Lower leg skin (tissue), 3 donors: ENCODE measurements at regions not wholly inside any gene's neighbourhood (a gene's known extent, or its start where the extent isn't known, plus 50 kb on each side); places are given as distances from the start of the nearest gene placed in this dataset.

Source experiments
- POLR2A ChIP-seq, 2 donors: fragments of 450-650 bp; IDR thresholded peaks; one replicate each; pipeline ENCODE4 v1.6.1; 2016 to 2017; ENCODE audit warnings: antibody characterized with exemption in 2 of 2, mild to moderate bottlenecking in 1 of 2, moderate library complexity in 1 of 2
- TF ChIP-seq, protein P1 (sequence below), 3 donors: fragments of 450-650 bp; IDR thresholded peaks; one replicate each; pipeline ENCODE4 v1.5.1; 2016; ENCODE audit warnings: antibody characterized with exemption in 3 of 3, mild to moderate bottlenecking in 3 of 3, moderate library complexity in 2 of 3

DNA sequence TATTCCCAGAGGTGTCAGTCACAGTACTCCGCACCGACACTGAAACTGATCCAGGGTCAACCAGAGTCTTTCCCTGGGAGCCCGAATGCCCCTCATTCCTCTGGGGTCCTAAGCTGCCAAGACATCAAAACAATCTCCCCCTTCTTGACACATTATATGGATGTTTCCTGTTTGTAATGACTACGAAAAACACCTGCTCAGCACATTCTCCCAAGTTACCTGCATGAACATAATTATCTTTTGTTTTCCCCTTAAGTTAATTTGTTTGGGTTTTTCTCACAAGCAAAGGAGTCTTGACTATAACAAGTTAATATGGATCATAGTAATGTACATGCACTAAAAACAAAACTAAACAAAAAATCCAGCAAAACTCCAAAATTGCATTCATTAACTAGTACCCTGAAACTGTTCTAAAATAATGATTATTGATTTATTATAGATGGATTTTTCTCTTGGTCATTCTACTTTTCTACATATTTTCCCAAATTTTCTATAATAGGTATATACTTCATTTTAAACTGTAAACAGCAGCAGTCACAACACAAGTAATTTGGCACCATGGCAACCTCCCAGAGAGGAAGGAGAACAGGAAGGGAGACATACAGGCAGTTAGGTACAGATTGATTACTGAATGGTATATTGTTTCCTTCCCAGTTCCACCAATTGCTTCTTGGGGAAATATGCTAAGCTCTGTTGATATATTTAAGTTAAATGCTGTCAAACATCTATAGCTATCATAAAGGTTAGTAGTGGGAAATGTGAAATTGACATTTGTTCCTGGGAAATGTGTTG is 631.5 kb downstream of the METTL15 start:
- TF ChIP-seq, protein P1, sequence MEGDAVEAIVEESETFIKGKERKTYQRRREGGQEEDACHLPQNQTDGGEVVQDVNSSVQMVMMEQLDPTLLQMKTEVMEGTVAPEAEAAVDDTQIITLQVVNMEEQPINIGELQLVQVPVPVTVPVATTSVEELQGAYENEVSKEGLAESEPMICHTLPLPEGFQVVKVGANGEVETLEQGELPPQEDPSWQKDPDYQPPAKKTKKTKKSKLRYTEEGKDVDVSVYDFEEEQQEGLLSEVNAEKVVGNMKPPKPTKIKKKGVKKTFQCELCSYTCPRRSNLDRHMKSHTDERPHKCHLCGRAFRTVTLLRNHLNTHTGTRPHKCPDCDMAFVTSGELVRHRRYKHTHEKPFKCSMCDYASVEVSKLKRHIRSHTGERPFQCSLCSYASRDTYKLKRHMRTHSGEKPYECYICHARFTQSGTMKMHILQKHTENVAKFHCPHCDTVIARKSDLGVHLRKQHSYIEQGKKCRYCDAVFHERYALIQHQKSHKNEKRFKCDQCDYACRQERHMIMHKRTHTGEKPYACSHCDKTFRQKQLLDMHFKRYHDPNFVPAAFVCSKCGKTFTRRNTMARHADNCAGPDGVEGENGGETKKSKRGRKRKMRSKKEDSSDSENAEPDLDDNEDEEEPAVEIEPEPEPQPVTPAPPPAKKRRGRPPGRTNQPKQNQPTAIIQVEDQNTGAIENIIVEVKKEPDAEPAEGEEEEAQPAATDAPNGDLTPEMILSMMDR (IDR thresholded peaks at IDR 0.05), result no peak
- no peak for TF ChIP-seq POLR2A (IDR thresholded peaks at IDR 0.05)
